Nephron progenitor cell (in vitro differentiated cells): ENCODE measurements at regions not wholly inside any gene's neighbourhood (a gene's known extent, or its start where the extent isn't known, plus 50 kb on each side); places are given as distances from the start of the nearest gene placed in this dataset.

Source experiments
- DNase-seq: peaks from one replicate; pipeline ENCODE4 v3.0.0; 2021
- H3K27ac Mint-ChIP-seq: 2 replicates; pipeline ENCODE4 v1.8.0; 2021; ENCODE audit warnings: mild to moderate bottlenecking, moderate library complexity, mixed read lengths
- H3K27me3 Mint-ChIP-seq: 2 replicates; pipeline ENCODE4 v1.8.0; 2021; ENCODE audit warnings: mild to moderate bottlenecking, low read depth, mixed read lengths; ENCODE audit not compliant: poor library complexity
- H3K36me3 Mint-ChIP-seq: 2 replicates; pipeline ENCODE4 v1.8.0; 2021; ENCODE audit warnings: low read depth, mixed read lengths
- H3K4me1 Mint-ChIP-seq: 2 replicates; pipeline ENCODE4 v1.8.0; 2021; ENCODE audit warnings: mixed read lengths
- H3K4me3 Mint-ChIP-seq: 2 replicates; pipeline ENCODE4 v1.8.0; 2021; ENCODE audit warnings: mild to moderate bottlenecking, moderate library complexity, mixed read lengths
- H3K9me3 Mint-ChIP-seq: 2 replicates; pipeline ENCODE4 v1.8.0; 2021; ENCODE audit warnings: mild to moderate bottlenecking, moderate library complexity, mixed read lengths
- CTCF ChIP-seq: fragments of 200-600 bp; sonication (generic); IDR thresholded peaks from 2 replicates; pipeline ENCODE4 v1.5.0; 2021; ENCODE audit warnings: antibody characterized with exemption

- Mint-ChIP-seq H3K27ac (no peak overlapping the region), H3K36me3 (peaks cover 21% of the 10 kb centered on the region)
These were observed 198.1 kb downstream of the CSNK1G3 start for GRCh38 chr5:123710031-123710430.

GRCh38 chr5:123709422-123709821 lies 197.4 kb downstream of the CSNK1G3 start:
- peaks cover 21% of the 10 kb centered on the region for H3K36me3 Mint-ChIP-seq
- TF ChIP-seq CTCF = no peak
- no peak for DNase-seq
- no peaks in the 10 kb centered on the region for H3K4me1 Mint-ChIP-seq
- peaks cover 53% of the 10 kb centered on the region for H3K9me3 Mint-ChIP-seq
- no peak overlapping the region for H3K27ac Mint-ChIP-seq
- H3K4me3 Mint-ChIP-seq = no peak overlapping the region
- peaks cover 3% of the 10 kb centered on the region for H3K27me3 Mint-ChIP-seq

More at GRCh38 chr5:123710031-123710430, 198.1 kb downstream of the CSNK1G3 start:
- Mint-ChIP-seq H3K4me1 (no peaks in the 10 kb centered on the region), H3K4me3 (no peak overlapping the region), H3K9me3 (peaks cover 53% of the 10 kb centered on the region), H3K27me3 (peaks cover 3% of the 10 kb centered on the region)
- TF ChIP-seq CTCF = no peak
- no peak for DNase-seq

- no peak overlapping the region for H3K27ac Mint-ChIP-seq
- H3K4me3 Mint-ChIP-seq = no peak overlapping the region
- H3K27me3 Mint-ChIP-seq = peaks cover 3% of the 10 kb centered on the region
- peaks cover 17% of the 10 kb centered on the region for H3K36me3 Mint-ChIP-seq
- peaks cover 48% of the 10 kb centered on the region for H3K9me3 Mint-ChIP-seq
- H3K4me1 Mint-ChIP-seq = no peaks in the 10 kb centered on the region
- TF ChIP-seq CTCF = no peak
- DNase-seq = no peak
These were observed 196.3 kb downstream of the CSNK1G3 start for GRCh38 chr5:123708074-123708806.

- DNase-seq = no peak
- peaks cover 3% of the 10 kb centered on the region for H3K27me3 Mint-ChIP-seq
- H3K27ac Mint-ChIP-seq = no peak overlapping the region
- peaks cover 32% of the 10 kb centered on the region for H3K9me3 Mint-ChIP-seq
- no peak overlapping the region for H3K4me3 Mint-ChIP-seq
- H3K4me1 Mint-ChIP-seq = no peaks in the 10 kb centered on the region
- TF ChIP-seq CTCF = no peak
- peaks cover 7% of the 10 kb centered on the region for H3K36me3 Mint-ChIP-seq
These were observed 194.6 kb downstream of the CSNK1G3 start for GRCh38 chr5:123706531-123706930.

GRCh38 chr5:123705741-123706140 lies 193.8 kb downstream of the CSNK1G3 start:
- H3K4me1 Mint-ChIP-seq = no peaks in the 10 kb centered on the region

More at GRCh38 chr5:123705741-123706140, 193.8 kb downstream of the CSNK1G3 start:
- TF ChIP-seq CTCF = no peak
- no peak overlapping the region for H3K4me3 Mint-ChIP-seq
- no peak for DNase-seq
- H3K9me3 Mint-ChIP-seq = peaks cover 31% of the 10 kb centered on the region
- H3K27ac Mint-ChIP-seq = no peak overlapping the region
- peaks cover 7% of the 10 kb centered on the region for H3K36me3 Mint-ChIP-seq
- H3K27me3 Mint-ChIP-seq = peaks cover 3% of the 10 kb centered on the region
